Osteocyte (in vitro differentiated cells): ENCODE measurements at regions not wholly inside any gene's neighbourhood (a gene's known extent, or its start where the extent isn't known, plus 50 kb on each side); places are given as distances from the start of the nearest gene placed in this dataset.
"Not testable (repeated sequence)": the region's sequence is repeated elsewhere in the genome, so short reads cannot be mapped to it uniquely, and the experiment has no call there.

Source experiments
- DNase-seq: peaks from one replicate; pipeline ENCODE4 v3.0.0; 2021; ENCODE audit warnings: mixed read lengths; ENCODE audit not compliant: unreplicated experiment; ENCODE audit errors: extremely low spot score
- H3K27ac Mint-ChIP-seq: one replicate; pipeline ENCODE4 v1.8.0; 2021; ENCODE audit warnings: mild to moderate bottlenecking, mixed read lengths; ENCODE audit not compliant: unreplicated experiment
- H3K27me3 Mint-ChIP-seq: one replicate; pipeline ENCODE4 v1.8.0; 2021; ENCODE audit warnings: mixed read lengths; ENCODE audit not compliant: unreplicated experiment
- H3K36me3 Mint-ChIP-seq: one replicate; pipeline ENCODE4 v1.8.0; 2021; ENCODE audit warnings: mixed read lengths; ENCODE audit not compliant: unreplicated experiment
- H3K4me1 Mint-ChIP-seq: one replicate; pipeline ENCODE4 v1.8.0; 2021; ENCODE audit warnings: mixed read lengths; ENCODE audit not compliant: unreplicated experiment
- H3K4me3 Mint-ChIP-seq: one replicate; pipeline ENCODE4 v1.8.0; 2021; ENCODE audit warnings: mild to moderate bottlenecking, moderate library complexity, mixed read lengths; ENCODE audit not compliant: unreplicated experiment
- H3K9me3 Mint-ChIP-seq: one replicate; pipeline ENCODE4 v1.8.0; 2021; ENCODE audit warnings: mixed read lengths; ENCODE audit not compliant: unreplicated experiment
- TF ChIP-seq, protein P1 (sequence below): fragments of 200-600 bp; sonication (generic); IDR thresholded peaks from 2 replicates; pipeline ENCODE4 v1.5.0; 2021; ENCODE audit warnings: antibody characterized with exemption, mild to moderate bottlenecking, moderate library complexity

DNA sequence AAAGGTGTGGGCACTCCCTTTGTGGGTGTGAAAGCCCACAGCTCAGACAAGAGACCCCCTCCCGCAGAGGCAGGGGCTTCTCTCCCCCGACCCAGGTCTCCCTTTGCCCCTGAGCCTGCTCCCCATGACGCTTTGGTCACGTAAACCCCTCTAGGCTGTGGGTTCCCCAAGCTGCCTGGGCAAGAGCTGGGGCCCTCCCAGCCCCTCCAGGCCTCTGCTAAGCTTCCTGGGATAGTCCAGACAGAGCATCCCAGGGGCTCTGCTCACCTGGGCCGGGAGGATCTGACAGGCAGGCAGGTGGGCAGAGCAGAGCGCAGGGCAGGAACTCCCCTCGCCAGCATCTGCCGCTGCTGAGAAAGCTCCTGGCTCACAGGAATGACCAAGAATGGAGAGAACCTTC lies 177.3 kb downstream of the BANP start:
- Mint-ChIP-seq H3K9me3 (no peaks in the 10 kb centered on the region), H3K27ac (no peak overlapping the region), H3K4me3 (no peak overlapping the region), H3K36me3 (no peaks in the 10 kb centered on the region), H3K27me3 (no peaks in the 10 kb centered on the region), H3K4me1 (peaks cover 2% of the 10 kb centered on the region)
- DNase-seq = no peak
- TF ChIP-seq, protein P1, sequence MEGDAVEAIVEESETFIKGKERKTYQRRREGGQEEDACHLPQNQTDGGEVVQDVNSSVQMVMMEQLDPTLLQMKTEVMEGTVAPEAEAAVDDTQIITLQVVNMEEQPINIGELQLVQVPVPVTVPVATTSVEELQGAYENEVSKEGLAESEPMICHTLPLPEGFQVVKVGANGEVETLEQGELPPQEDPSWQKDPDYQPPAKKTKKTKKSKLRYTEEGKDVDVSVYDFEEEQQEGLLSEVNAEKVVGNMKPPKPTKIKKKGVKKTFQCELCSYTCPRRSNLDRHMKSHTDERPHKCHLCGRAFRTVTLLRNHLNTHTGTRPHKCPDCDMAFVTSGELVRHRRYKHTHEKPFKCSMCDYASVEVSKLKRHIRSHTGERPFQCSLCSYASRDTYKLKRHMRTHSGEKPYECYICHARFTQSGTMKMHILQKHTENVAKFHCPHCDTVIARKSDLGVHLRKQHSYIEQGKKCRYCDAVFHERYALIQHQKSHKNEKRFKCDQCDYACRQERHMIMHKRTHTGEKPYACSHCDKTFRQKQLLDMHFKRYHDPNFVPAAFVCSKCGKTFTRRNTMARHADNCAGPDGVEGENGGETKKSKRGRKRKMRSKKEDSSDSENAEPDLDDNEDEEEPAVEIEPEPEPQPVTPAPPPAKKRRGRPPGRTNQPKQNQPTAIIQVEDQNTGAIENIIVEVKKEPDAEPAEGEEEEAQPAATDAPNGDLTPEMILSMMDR = no peak

DNA sequence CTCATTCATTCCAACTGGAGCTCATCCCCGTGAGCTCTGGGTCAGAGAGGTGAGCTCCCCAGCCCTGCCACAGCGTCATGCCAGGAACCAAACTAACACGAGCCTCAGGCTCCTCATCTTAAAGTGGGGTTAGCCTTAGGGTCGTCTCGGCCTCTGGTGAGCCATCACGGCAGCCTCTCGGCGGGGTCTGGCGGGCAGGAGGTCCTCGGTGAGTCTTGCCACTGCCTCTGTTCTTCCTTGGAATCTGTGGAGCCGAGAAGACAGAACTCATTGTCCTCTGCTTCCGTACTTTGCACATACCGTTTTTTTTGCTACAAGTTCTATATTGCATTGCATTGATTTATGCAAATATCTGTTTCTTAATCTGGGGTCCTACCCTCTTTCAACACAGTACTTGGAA lies 177.9 kb downstream of the BANP start:
- H3K4me1 Mint-ChIP-seq, H3K27me3 Mint-ChIP-seq, DNase-seq, H3K9me3 Mint-ChIP-seq, H3K27ac Mint-ChIP-seq, H3K36me3 Mint-ChIP-seq, H3K4me3 Mint-ChIP-seq: not testable (repeated sequence)

DNA sequence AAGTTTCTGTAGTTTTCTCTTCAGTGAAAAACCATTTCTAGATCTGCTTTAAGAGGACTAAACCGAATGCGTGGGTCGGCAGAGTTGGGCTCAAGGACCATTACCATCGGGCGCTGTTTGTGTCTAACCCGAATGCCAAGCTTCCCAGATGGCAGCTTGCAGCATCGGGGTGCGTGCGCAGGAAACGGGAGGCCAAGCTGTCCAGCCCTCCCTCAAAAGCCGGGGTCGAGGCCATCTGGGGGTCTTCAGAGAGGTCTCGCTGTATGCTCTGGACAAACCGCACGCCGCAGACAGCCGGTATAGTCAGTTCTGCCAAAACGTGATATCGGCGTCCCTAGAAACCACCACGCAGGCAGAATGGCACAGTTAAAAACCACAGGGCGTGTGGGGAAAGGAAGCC lies 178.8 kb downstream of the BANP start:
- no peaks in the 10 kb centered on the region for H3K36me3 Mint-ChIP-seq
- no peaks in the 10 kb centered on the region for H3K9me3 Mint-ChIP-seq
- H3K4me1 Mint-ChIP-seq = peaks cover 4% of the 10 kb centered on the region
- TF ChIP-seq, protein P1 = no peak
- no peak for DNase-seq
- H3K4me3 Mint-ChIP-seq = no peak overlapping the region
- no peaks in the 10 kb centered on the region for H3K27me3 Mint-ChIP-seq
- H3K27ac Mint-ChIP-seq = no peak overlapping the region

DNA sequence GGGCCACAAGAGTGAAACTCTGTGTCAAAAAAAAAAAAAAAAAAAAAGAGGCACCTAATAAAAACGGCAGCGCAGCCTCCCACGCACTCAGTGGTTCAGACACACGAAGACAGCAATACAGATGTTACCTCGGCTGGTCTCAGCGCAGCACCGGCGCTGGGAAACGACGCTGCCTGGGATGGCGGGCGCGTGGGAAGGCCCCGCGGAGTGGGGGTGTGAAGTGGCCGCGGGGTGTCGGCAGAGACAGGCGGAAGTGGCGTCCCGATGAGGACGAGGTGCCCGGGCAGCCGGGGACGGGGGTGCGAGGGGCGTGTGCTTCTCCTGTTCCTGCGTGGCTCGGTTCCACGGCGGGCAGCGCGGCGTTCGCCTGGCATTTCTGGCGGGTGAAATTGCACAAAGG lies 179.4 kb downstream of the BANP start:
- Mint-ChIP-seq H3K4me3 (no peak overlapping the region), H3K9me3 (no peaks in the 10 kb centered on the region), H3K27me3 (no peaks in the 10 kb centered on the region), H3K4me1 (peaks cover 4% of the 10 kb centered on the region), H3K27ac (no peak overlapping the region), H3K36me3 (no peaks in the 10 kb centered on the region)
- DNase-seq = no peak
- TF ChIP-seq, protein P1 = no peak

DNA sequence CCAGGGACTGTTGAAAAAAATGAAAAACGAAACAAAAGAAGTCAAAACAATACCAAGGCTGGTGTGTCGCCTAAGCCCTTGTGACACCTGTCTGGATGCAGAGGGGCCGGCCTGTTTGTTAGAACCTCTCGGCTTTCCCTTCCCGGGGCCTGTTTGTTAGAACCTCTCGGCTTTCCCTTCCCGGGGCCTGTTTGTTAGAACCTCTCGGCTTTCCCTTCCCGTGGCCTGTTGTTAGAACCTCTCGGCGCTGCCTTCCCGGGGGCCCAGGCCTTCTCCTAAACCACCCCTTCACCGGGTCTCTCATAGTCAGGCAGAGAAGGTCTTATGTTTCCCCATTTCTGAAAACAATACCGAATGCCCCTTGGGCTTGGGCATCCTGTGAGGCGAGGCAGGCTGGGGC lies 180.0 kb downstream of the BANP start:
- no peak for DNase-seq
- H3K9me3 Mint-ChIP-seq = no peaks in the 10 kb centered on the region
- no peaks in the 10 kb centered on the region for H3K36me3 Mint-ChIP-seq
- no peak overlapping the region for H3K4me3 Mint-ChIP-seq
- H3K27me3 Mint-ChIP-seq = no peaks in the 10 kb centered on the region
- H3K4me1 Mint-ChIP-seq = peaks cover 4% of the 10 kb centered on the region
- no peak overlapping the region for H3K27ac Mint-ChIP-seq
- TF ChIP-seq, protein P1 = no peak

DNA sequence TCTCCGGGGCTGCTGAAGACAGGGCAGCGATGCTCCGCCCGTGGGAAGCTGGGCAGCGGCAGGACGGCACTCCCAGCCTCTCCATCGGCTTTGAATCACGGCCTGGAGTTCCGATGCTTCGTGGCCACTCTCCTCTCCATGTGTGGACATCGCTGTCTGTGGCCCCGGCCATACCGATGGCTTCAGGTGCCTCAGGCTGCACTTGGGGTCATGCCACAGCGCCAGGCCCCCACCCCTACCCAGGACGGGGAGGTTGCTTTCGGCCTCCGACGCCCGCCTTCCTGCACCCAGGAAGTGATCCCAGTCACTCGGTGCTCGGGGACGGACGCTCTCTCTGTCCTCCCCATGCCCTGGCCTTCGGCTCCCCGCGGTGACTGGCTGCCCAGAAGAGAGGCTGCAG lies 180.7 kb downstream of the BANP start:
- Mint-ChIP-seq H3K36me3 (no peaks in the 10 kb centered on the region), H3K4me3 (no peak overlapping the region), H3K9me3 (no peaks in the 10 kb centered on the region), H3K27ac (no peak overlapping the region), H3K27me3 (no peaks in the 10 kb centered on the region), H3K4me1 (peaks cover 4% of the 10 kb centered on the region)
- DNase-seq = no peak
- TF ChIP-seq, protein P1 = no peak
